ENCODE measurements at regions not wholly inside any gene's neighbourhood (a gene's known extent, or its start where the extent isn't known, plus 50 kb on each side); places are given as distances from the start of the nearest gene placed in this dataset.

- Histone ChIP-seq H2BK5ac (ENCODE audit: low read depth, low read length, poor library complexity, severe bottlenecking) (no peak overlapping the region), H3K27ac (ENCODE audit: insufficient read depth, low read length) (no peak overlapping the region), H3K4ac (ENCODE audit: low read depth, low read length) (no peak overlapping the region), H3K4me2 (ENCODE audit: low read depth, low read length) (no peak overlapping the region), H4K20me1 (ENCODE audit: insufficient read depth, low read length) (no peaks in the 10 kb centered on the region), H3K56ac (ENCODE audit: extremely low read depth, insufficient read depth, low read length) (no peak overlapping the region), H4K91ac (ENCODE audit: insufficient read depth, low read depth, low read length) (no peak overlapping the region), H3K9me3 (ENCODE audit: control insufficient read depth, insufficient read depth, low read length) (no peaks in the 10 kb centered on the region), H4K8ac (ENCODE audit: low read depth in 2 of 2, low read length in 2 of 2) (no peak overlapping the region), H3K27me3 (ENCODE audit: control insufficient read depth, insufficient read depth, low read length) (no peaks in the 10 kb centered on the region), H2AK9ac (replicated peaks; ENCODE audit: low read depth, low read length, poor library complexity) (no peak overlapping the region), H3K14ac (replicated peaks; ENCODE audit: low read depth, low read length) (no peak overlapping the region), H3K23ac (ENCODE audit: low read depth, low read length) (no peak overlapping the region), H3K9ac (ENCODE audit: low read depth, low read length) (no peak overlapping the region), H3K79me1 (ENCODE audit: low read depth in 1 of 2, low read length in 2 of 2) (no peaks in the 10 kb centered on the region), H3K4me3 (ENCODE audit: insufficient read depth, low read depth, low read length) (no peak overlapping the region), H3K9me1 (ENCODE audit: insufficient read depth, low read length) (no peaks in the 10 kb centered on the region), H3K36me3 (ENCODE audit: control insufficient read depth, insufficient read depth, low read length) (no peaks in the 10 kb centered on the region), H3K4me1 (ENCODE audit: control insufficient read depth, insufficient read depth, low read length) (no peaks in the 10 kb centered on the region), H2BK120ac (ENCODE audit: low read depth, low read length) (no peak overlapping the region), H2BK20ac (ENCODE audit: low read depth, low read length) (no peak overlapping the region), H3K18ac (ENCODE audit: low read depth, low read length) (no peak overlapping the region), H2AK5ac (ENCODE audit: low read depth, low read length) (no peak overlapping the region), H4K5ac (ENCODE audit: low read depth, low read length) (no peak overlapping the region), H2BK15ac (ENCODE audit: low read depth, low read length) (no peak overlapping the region), H2AFZ (replicated peaks; ENCODE audit: low read length, poor library complexity) (no peak overlapping the region)
- no peak for ATAC-seq (ENCODE audit: low read depth)
- DNase-seq = no peak
- TF ChIP-seq, protein P1, sequence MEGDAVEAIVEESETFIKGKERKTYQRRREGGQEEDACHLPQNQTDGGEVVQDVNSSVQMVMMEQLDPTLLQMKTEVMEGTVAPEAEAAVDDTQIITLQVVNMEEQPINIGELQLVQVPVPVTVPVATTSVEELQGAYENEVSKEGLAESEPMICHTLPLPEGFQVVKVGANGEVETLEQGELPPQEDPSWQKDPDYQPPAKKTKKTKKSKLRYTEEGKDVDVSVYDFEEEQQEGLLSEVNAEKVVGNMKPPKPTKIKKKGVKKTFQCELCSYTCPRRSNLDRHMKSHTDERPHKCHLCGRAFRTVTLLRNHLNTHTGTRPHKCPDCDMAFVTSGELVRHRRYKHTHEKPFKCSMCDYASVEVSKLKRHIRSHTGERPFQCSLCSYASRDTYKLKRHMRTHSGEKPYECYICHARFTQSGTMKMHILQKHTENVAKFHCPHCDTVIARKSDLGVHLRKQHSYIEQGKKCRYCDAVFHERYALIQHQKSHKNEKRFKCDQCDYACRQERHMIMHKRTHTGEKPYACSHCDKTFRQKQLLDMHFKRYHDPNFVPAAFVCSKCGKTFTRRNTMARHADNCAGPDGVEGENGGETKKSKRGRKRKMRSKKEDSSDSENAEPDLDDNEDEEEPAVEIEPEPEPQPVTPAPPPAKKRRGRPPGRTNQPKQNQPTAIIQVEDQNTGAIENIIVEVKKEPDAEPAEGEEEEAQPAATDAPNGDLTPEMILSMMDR (conservative IDR thresholded peaks at IDR 0.05; ENCODE audit: low read depth, low read length) = no peak
- TF ChIP-seq RFX5 (IDR thresholded peaks at IDR 0.05; ENCODE audit: low read depth, low read length) = no peak
- TF ChIP-seq RCOR1 (IDR thresholded peaks at IDR 0.05; ENCODE audit: insufficient replicate concordance, low read length) = no peak
- no peak for TF ChIP-seq RAD21 (IDR thresholded peaks at IDR 0.05; ENCODE audit: low read length)
- TF ChIP-seq NFE2L2 (IDR thresholded peaks at IDR 0.05; ENCODE audit: low read depth, low read length) = no peak
- no peak for TF ChIP-seq POLR2A (IDR thresholded peaks at IDR 0.05; ENCODE audit: low read depth, low read length)
- TF ChIP-seq BHLHE40 (IDR thresholded peaks at IDR 0.05; ENCODE audit: low read depth, low read length) = no peak
- TF ChIP-seq MAFK (IDR thresholded peaks at IDR 0.05; ENCODE audit: low read depth, low read length) = no peak
- TF ChIP-seq CHD1 (IDR thresholded peaks at IDR 0.05; ENCODE audit: low read depth, low read length) = no peak
- no peak for TF ChIP-seq MAZ (IDR thresholded peaks at IDR 0.05; ENCODE audit: borderline replicate concordance, low read depth, low read length)
- no peak for TF ChIP-seq FOS (IDR thresholded peaks at IDR 0.05; ENCODE audit: low read depth, low read length)
- TF ChIP-seq CEBPB (IDR thresholded peaks at IDR 0.05; ENCODE audit: low read depth, low read length) = no peak
- no peak for TF ChIP-seq MXI1 (IDR thresholded peaks at IDR 0.05; ENCODE audit: borderline replicate concordance, low read depth, low read length)
- TF ChIP-seq, protein P2, sequence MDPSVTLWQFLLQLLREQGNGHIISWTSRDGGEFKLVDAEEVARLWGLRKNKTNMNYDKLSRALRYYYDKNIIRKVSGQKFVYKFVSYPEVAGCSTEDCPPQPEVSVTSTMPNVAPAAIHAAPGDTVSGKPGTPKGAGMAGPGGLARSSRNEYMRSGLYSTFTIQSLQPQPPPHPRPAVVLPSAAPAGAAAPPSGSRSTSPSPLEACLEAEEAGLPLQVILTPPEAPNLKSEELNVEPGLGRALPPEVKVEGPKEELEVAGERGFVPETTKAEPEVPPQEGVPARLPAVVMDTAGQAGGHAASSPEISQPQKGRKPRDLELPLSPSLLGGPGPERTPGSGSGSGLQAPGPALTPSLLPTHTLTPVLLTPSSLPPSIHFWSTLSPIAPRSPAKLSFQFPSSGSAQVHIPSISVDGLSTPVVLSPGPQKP (IDR thresholded peaks at IDR 0.05; ENCODE audit: borderline replicate concordance, low read depth, low read length) = no peak
- no peak for TF ChIP-seq SMC3 (IDR thresholded peaks at IDR 0.05; ENCODE audit: low read depth, low read length)
- no peak for TF ChIP-seq USF2 (IDR thresholded peaks at IDR 0.05; ENCODE audit: low read depth, low read length)
- ChIA-PET CTCF (interaction anchor here (1.3 kb wide), 1 partner anchor 17 kb away, joined by 5 read pairs; no protein-coding TSS in a partner anchor), POLR2A (ENCODE audit: unreplicated experiment) (no interaction called here)
- in situ Hi-C loops (cut with MboI; ENCODE audit: low sequenced_read_pairs) = no loop called here
- dilution Hi-C loops (cut with HindIII; ENCODE audit: low sequenced_read_pairs, unreplicated experiment) = no loop called here
- intact Hi-C loops (cut with micrococcal nuclease) = no loop called here
- BruUV-seq (replicated peaks) = no TSS peak
Observed at GRCh38 chr2:56109994-56110393, 73.8 kb upstream of the CCDC85A start.

Data from IMR-90 (cell line).